Activated T-cell treated with anti-CD3 and anti-CD28 coated beads, Interleukin-2, amount 50 U/mL, for 1 hour (primary cell): ENCODE measurements at regions not wholly inside any gene's neighbourhood (a gene's known extent, or its start where the extent isn't known, plus 50 kb on each side); places are given as distances from the start of the nearest gene placed in this dataset.
"Not testable (repeated sequence)": the region's sequence is repeated elsewhere in the genome, so short reads cannot be mapped to it uniquely, and the experiment has no call there.

ENCODE experiments used
- DNase-seq: peaks from one replicate; pipeline ENCODE4 v3.0.0-alpha.2; 2020

DNA sequence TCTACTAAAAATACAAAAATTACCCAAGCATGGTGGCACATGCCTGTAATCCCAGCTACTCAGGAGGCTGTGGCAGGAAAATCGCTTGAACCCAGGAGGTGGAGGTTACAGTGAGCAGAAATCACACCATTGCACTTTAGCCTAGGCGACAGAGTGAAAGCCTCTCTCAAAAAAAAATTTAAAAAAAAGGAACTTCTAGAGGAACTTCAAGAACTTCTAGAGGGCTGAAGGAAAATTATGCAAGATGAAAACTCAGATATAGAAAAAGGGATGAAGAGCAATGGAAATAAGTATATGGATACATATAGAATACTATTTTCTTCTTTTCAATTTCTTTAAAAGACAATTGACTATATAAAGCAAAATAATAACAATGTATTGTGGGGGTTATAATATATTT lies 51.2 kb upstream of the PRR5 start:
- DNase-seq = no peak

DNA sequence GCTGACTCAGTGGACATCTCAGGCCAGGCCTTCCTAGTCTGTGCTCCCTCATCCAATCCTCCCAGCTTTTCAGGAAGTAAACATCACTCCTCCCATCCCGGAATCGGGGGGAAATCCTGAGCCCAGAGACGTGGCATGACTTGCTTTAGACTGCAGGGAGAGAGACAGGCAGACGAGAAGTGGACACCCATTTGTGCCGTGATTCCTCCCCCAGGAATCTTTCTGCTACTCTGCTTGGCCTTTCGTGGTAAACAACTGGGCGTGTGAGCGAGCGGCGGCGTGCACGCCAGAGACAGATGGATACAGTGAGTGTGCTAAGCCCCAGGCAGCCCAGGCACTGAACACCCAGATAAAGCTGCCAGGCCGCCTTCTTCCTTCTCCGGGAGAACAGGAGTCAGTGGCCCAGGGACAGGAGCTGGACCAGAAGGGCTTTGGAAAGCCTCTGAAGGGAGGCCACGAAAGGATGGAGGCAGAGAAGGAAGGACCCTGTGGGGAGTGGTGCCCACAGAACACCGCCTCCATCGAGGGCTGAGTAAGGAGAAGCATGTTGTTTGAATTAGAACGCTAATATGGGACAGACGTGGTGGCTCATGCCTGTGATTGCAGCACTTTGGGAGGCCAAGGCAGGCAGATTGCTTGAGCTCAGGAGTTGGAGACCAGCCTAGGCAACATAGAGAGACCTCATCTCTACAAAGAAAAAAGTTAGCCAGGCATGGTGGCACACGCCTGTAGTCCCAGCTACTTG lies 53.0 kb upstream of the PRR5 start:
- DNase-seq = no peak

DNA sequence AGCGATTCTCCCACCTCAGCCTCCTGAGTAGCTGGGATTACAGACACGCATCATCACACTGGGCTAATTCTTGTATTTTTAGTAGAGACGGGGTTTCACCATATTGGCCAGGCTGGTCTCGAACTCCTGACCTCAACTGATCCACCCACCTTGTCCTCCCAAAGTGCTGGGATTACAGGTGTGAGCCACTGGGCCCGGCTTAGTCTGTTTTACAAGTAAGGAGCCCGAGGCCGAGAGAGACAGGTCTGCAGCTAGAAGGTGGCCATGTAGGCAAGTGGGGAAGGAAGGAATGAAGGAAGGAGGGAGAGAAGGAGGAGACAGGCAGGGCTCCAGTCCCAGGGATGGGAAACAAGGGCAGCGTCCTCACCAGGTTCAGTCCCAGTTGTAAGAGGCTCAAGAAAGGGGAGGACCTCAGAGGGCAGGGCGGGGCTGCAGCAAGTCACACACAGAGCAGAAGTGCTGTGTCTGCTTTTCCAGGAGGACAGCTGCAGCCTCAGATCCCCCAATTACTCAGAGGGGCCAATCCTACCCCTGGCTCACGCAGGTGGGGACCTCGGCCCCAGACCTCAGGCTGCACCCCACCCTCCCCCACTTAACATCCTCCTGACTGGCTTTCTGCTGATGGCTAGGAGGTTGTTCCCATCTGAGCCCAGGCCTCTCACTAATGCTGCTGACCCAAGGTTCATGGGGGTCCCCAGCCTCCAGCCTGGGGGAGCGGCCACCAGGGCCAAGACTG lies 53.8 kb upstream of the PRR5 start:
- DNase-seq = no peak

DNA sequence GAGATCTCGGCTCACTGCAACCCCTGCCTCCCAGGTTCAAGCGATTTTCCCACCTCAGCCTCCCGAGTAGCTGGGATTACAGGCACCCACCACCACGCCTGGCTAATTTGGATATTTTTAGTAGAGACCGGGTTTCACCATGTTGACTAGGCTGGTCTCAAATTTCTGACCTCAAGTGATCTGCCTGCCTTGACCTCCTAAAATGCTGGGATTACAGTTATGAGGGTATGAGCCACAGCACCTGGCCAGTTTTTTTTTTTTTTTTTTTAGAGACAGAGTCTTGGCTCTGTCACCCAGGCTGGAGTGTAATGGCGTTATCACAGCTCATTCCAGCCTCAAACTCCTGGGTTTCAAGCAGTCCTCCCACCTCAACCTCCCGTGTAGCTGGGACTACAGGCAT lies 54.9 kb upstream of the PRR5 start:
- DNase-seq = no peak

DNA sequence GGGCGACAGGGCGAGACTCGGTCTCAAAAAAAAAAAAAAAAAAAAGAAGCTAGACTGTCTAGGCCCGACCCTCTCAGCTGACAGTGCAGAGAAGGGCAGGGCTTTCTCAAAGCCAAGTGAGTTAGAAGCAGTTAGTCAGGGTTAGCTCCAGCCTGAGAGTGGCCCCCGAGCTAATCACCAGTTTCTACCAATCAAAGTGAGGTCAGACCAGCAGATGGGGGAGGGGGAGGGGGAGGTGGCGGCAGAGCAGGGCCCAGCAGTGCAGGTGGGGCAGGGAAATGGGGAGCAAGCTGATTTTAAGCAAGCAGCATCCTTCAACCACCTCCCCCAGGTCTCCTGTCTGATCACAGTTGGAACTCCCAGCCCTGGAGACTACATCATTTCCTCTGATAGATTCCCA lies 55.3 kb upstream of the PRR5 start:
- DNase-seq = no peak

DNA sequence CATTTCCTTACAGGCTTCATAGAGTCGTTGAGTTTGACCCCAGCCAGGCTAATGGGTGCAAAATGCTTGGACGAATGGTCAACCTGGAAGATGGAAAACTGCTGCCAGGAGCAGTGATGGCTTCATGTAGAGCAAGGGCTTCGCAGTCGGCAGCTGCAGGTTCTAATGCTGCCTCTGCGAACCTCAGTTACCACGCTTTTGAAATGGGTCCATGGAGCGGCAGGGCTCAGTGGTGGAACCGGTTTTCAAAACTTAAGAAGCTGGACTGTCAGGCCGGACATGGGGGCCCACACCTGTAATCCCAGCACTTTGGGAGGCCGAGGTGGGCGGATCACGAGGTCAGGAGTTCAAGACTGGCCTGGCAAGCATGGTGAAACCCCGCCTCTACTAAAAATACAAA lies 55.9 kb upstream of the PRR5 start:
- DNase-seq = no peak

DNA sequence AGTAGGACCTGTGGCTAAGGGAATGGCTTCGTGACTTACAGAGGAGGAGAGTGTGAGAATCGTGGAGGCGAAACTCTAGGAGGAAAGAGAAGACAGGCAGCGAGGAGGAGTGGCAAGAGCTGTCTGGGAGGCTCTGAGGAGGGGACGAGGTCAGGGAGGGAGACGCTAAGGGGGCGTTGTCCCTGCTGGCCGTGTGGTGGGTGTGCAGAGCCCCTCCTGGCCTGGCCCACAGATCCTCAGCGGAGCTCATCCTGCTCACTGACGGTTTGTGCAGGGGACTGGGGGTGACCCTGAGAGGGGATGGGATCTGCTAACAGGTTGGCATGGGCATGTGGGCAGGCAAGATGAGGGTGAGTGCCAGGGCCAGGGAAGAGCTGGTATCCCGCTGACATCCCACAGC lies 56.5 kb upstream of the PRR5 start:
- no peak for DNase-seq

DNA sequence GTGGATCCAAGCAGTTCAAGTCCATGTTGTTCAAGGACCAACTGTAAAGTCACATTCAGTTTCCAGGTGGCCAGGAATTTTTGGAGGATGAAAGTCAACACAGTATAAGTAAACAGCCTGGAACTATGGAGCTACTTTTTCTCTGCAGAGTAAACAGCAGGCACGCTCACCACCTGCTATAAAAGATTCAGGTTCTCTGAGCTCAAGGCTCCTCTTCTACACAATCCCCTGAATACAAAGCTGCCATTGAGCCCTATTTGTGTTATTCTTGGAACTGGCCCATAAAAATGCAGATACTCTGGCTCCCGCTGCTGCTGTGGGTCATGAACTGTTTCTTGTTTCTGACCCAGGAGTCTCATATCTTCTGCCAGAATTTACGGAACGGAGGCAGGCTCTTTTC lies 56.9 kb upstream of the PRR5 start:
- DNase-seq = no peak

DNA sequence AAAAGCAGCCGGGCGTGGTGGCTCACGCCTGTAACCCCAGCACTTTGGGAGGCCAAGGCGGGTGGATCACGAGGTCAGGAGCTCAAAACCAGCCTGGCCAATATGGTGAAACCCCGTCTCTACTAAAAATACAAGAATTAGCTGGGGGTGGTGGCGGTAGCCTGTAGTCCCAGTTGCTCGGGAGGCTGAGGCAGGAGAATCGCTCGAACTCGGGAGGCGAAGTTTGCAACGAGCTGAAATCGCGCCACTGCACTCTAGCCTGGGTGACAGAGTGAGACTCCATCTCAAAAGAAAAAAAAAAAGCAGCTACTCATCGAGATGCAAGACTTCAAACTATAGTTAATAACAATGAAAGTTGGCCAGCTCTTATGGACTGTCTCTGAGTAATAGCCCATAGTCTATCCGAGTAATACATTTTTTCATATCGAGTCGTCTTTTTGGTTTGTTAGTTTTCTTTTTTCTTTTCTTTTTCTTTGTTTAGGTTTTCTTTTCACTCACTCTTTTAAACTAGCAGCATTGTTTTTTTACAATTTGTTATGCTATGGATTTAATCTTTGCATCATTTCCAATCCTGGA lies 58.4 kb upstream of the PRR5 start:
- DNase-seq = not testable (repeated sequence)

DNA sequence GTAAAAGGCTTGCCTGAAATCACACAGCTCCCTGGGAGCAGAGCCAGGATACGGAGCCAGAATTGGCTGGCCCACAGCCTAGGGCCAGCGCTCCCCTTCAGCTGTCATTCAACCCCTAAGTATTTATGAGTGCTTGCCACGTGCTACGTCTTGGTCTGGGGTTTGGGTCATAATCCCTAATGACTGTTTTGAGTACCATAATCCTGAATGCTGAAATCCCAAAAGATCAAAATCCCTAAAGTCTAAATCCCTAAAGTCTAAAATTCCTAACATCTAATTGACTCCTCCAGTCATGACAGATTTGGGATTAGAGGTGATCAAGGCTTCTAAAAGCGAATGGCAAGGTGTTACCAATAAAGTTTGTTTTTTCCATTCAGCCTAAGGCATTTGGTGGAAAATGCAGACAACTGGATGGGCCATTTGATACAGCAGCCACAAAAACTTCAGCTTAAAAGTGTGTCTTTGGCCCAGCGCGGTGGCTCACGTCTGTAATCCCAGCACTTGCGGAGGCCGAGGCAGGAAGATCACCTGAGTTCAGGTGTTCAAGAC lies 59.8 kb upstream of the PRR5 start:
- no peak for DNase-seq

DNA sequence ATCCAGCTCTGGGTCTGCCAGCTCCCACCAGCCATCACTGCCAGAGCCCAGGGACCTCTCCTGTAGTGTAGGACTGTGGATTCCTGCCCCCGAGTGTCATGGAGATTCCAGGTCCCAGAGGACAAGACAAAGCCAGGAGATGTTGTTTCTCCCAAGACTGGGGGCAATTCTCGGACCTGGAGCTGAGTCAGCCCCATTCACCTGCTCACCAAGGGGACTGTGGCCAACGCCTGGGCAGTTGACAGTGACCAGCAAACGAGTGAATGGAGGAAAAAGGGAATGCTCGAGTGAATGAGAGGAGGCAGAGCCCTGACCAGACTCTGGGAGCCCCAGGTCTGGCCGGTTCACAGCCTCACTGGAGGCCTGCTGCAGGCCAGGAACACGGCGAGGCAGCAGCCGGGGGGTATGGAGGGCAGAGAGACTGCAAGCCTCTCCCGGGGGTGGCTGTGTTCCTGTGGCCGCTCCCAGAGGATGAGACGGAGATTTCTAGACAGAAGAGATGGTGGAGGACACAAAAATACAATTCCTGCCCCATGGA lies 61.3 kb upstream of the PRR5 start:
- DNase-seq = no peak

DNA sequence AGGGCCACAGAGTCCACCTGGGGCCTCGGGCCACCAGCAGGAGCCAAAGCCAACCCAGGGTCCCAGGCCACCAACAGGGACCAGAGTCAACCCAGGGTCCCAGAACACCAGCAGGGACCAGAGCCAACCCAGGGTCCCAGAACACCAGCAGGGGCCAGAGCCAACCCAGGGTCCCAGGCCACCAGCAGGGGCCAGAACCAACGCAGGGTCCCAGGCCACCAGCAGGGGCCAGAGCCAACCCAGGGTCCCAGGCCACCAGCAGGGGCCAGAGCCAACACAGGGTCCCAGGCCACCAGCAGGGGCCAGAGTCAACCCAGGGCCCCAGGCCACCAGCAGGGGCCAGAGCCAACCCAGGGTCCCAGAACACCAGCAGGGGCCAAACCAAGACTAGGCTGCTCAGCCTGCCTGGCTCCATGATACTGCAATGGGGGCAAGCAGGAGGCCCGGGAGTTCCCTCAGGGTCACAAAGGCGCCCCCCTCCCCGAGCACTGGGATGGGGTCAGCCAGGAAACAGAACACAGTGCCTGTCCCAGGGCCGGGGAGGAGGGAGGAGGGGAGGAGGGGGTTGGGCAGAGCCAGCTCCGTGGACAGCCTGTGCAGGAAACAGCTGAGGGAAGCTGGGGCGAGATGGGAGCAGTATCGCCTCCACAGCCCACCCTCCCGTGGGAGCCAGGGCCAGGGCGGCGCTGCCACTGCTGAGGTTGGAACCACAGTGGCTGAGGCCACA lies 62.0 kb upstream of the PRR5 start:
- no peak for DNase-seq

DNA sequence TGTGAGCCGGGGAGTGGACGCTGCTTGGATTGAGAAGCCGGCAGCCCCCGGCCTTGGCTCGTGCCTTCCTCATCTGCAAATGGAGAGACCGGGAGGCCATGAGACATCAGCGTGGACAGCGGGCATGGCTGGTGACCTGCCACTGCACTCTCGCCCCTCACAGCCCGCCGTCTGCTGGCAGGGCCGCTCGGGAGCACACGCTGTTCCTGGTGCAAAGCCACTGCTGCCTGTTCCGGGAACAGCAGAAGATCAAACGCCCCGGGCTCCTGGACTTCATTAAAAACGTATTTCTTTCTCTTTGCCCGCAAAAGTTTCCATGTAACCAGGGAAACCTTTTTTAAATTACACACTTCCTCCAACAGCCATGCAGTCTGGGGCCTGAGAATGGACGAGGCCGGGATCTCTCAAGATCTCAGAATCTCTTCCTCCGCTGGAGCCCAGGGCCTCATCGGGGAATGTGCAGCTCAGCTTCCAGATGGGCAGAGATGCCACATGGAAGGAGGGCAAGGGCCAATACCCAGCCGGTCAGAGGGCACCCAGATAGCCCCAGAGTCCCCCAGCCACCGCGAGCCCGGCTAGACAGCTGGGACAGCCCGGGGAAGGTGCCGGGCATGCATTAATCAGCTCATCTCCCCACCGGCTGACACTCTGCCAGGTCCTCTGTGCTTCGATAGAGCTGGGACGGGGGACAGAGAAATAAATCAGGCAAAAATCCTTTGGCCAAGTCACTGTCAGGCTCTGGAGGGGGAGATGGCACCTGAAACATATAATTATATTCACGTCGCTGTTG lies 62.8 kb upstream of the PRR5 start:
- DNase-seq = no peak

DNA sequence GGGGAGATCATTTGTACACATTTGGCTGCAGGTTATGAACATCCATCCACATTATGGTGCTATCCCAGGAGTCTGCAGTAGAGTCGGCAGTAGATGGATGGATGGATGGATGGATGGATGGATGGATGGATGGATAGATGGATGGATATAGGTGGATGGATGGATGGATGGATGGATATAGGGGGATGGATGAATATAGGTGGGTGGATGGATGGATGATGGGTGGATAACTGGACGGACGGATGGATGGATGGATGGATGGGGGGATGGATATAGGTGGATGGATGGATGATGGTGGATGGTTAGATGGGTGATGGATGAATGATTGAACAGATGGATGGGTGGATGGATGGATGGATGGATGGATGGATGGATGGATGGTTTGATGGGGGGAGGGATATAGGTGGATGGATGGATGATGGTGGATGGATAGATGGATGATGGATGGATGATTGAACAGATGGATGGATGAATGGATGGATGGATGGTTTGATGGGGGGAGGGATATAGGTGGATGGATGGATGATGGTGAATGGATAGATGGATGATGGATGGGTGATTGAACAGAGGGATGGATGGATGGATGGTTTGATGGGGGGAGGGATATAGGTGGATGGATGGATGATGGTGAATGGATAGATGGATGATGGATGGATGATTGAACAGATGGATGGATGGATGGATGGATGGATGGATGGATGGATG lies 65.3 kb upstream of the PRR5 start:
- not testable (repeated sequence) for DNase-seq

DNA sequence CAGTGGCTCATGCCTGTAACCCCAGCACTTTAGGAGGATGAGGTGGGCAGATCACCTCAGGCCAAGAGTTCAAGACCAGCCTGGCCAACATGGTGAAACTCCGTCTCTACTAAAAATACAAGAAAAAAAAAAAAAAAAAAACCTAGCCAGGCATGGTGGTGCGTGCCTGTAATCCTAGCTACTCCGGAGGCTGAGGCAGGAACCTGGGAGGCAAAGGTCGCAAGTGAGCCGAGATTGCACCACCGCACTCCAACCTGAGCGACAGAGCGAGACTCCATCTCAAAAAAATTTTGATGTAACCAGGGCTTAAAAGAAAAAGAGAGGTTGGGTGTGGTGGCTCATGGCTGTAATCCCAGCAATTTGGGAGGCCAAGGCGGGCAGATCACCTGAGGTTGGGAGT lies 66.4 kb upstream of the PRR5 start:
- DNase-seq = not testable (repeated sequence)

DNA sequence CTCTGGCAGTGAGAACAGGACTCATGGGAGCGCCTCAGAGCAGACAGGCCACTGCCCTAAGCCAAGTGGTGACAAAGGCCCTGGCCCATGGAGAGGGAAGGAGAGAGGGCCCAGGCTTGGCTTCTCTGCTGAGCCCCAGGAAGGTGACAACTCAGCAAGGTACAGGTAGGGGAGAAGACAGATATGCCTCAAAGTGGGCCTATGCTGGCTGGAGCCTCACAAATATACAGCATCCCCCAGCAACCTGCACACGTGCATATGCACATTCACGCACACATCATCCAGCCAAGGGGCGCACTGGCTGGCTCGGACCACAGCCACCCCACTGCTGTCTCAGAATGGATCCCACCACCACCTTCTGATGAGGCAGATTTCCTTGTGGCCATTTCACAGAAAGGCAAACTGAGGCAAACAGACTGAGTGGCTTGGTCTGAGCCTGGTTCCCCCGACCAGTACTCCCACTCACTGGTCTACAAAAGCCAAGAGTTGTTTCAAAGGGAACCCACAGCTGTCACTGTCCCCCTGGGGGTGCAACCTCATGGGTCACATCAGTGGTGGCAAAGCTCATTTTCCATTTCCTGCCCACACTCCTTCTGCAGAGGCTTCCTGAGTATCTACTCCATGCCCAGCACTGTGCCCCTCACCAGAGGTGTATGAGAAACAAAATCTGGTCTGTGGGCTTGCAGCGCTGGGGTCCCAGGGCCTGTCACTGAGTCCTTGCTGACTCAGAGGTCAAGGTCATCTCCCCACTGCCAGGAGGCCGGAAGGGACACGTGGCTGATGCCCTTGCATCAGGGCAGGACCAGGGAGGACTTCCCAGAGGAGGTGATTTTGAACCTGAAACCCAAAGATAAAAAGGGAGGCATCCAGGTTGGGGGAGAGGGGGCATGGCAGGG lies 67.3 kb upstream of the PRR5 start:
- no peak for DNase-seq

DNA sequence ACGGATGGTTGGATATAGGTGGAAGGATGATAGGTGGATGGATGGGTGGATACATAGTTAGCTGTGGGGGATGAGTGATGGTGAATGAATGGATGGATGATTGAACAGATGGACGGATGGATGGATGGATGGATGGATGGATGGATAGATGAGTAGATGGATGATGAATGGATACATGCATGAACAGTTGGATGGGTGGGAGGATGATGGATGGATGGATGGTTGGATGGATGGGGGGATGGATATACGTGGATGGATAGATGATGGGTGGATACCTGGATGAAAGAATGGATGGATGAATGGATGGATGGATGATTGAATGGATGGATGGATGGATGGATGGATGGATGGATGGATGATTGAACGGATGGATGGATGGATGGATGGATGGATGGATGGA lies 68.4 kb upstream of the PRR5 start:
- no peak for DNase-seq

DNA sequence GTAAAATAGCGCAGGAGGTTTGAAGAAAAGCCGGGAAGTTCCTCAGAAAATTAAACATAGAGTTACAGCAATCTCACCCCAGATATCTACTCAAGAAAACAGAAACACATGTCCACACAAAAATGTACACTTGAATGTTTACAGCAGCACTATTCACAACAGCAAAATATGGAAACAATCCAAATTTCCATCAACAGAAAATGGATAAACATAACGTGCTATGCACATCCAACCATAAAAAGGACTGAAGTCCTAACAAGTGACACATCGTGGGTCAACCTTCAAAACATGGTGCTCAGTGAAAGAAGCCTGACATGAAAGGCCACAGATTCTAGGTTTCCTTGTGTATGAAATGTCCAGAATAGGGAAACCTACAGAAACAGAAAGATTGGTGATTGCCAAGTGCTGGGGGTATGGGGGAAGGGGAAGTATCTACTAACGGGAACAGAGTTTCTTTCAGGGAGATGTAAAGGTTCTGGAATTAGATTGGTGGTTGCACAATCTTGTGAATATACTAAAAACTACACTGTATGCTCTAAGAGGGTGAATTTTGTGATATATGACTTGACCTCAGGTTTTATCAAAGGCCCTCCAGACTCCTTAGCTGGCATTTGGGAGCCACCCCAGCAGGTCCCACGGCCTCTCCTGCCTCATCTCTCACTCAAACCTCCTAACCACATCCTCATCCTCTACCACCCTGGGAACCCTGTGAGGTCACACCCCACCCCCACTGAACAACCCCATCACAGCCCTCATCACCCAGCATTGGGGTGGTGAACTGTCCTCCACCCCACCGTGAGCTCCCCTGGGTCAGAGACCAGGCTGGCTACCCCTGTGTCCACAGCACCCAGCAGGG lies 69.2 kb upstream of the PRR5 start:
- DNase-seq = no peak

DNA sequence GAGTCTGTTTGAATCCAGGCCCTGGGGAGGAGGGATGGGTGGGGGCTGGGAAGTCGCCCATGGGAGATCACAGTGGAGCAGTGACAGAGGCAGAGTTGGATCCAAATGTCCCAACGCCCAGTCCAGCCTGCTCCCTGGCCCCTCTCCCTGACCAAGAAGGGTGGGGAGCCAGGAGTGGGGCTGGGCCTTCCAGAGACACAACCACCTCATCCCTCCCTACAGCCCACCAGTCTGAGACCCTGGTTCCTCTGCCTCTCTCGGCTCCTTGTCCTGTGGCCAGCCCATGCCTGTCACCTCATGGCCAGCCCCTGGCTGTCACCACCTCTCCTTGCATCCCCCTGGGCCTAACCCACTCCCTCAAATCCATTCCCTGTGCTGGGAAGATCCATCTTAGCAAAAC lies 71.2 kb upstream of the PRR5 start:
- DNase-seq = no peak

DNA sequence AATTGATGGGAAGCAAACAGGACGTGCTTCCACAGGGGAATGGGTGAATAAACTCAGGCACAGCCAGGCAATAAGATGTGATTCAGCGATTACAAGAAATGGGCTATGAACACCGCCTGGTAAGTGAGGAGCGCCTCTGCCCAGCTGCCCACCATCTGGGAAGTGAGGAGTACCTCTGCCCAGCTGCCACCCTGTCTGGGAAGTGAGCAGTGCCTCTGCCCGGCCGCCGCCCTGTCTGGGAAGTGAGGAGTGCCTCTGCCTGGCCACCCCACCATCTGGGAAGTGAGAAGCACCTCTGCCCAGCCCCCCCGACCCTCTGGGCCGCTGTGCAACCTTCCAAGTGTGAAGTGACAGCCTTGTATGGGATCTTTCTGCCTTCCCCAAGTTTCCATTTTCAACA lies 73.2 kb upstream of the PRR5 start:
- DNase-seq = peak; percentile 4
